HUES64 (cell line): ENCODE measurements at regions not wholly inside any gene's neighbourhood (a gene's known extent, or its start where the extent isn't known, plus 50 kb on each side); places are given as distances from the start of the nearest gene placed in this dataset.
"Not testable (repeated sequence)": the region's sequence is repeated elsewhere in the genome, so short reads cannot be mapped to it uniquely, and the experiment has no call there.

Experiments used
- H3K27ac ChIP-seq: 2 replicates; pipeline ENCODE4 v1.7.0; 2013; ENCODE audit warnings: low read depth, low read length, inconsistent platforms
- H3K27me3 ChIP-seq: 2 replicates; pipeline ENCODE4 v1.6.1; 2013; ENCODE audit warnings: mild to moderate bottlenecking, low read length; ENCODE audit not compliant: insufficient read depth
- H3K36me3 ChIP-seq: 2 replicates; pipeline ENCODE4 v1.6.1; 2013; ENCODE audit warnings: mild to moderate bottlenecking, low read length; ENCODE audit not compliant: insufficient read depth
- H3K4me1 ChIP-seq: 2 replicates; pipeline ENCODE4 v1.6.1; 2013; ENCODE audit warnings: mild to moderate bottlenecking, low read length, moderate library complexity; ENCODE audit not compliant: insufficient read depth
- H3K4me3 ChIP-seq: 2 replicates; pipeline ENCODE4 v1.5.1; 2013; ENCODE audit warnings: mild to moderate bottlenecking, low read length, moderate library complexity
- H3K9ac ChIP-seq: 2 replicates; pipeline ENCODE4 v1.6.1; 2013; ENCODE audit warnings: mild to moderate bottlenecking, low read depth, low read length
- H3K9me3 ChIP-seq: 2 replicates; pipeline ENCODE4 v1.6.1; 2013; ENCODE audit warnings: low read depth, low read length; ENCODE audit not compliant: insufficient read depth
- WGBS: fragments of 150-250, 120-280 bp; methylation state at CpG from one replicate; pipeline ENCODE4 v1.1.7; 2013; ENCODE audit warnings: missing lambda C conversion rate; 5-methylcytosine and 5-hydroxymethylcytosine counted together

- Histone ChIP-seq H3K4me3 (no peak overlapping the region), H3K36me3 (no peaks in the 10 kb centered on the region), H3K9ac (no peak overlapping the region), H3K27me3 (no peaks in the 10 kb centered on the region), H3K9me3 (no peaks in the 10 kb centered on the region), H3K27ac (no peak overlapping the region), H3K4me1 (no peaks in the 10 kb centered on the region)
- 92% methylated on average over 1 of the region's 1 CpG for WGBS
These were observed 765.6 kb downstream of the CDH11 start for GRCh38 chr16:64356267-64356666.

- Histone ChIP-seq H3K4me1 (no peaks in the 10 kb centered on the region), H3K27me3 (no peaks in the 10 kb centered on the region), H3K4me3 (no peak overlapping the region), H3K27ac (no peak overlapping the region), H3K9ac (no peak overlapping the region), H3K9me3 (no peaks in the 10 kb centered on the region), H3K36me3 (no peaks in the 10 kb centered on the region)
- WGBS, result 100% methylated on average over 1 of the region's 1 CpG
These were observed 769.6 kb downstream of the CDH11 start for GRCh38 chr16:64352246-64352645.

GRCh38 chr16:64351121-64351520 lies 770.7 kb downstream of the CDH11 start:
- H3K4me1 ChIP-seq, result no peaks in the 10 kb centered on the region
- no peak overlapping the region for H3K4me3 ChIP-seq
- WGBS, result 100% methylated on average over 1 of the region's 1 CpG

GRCh38 chr16:64346080-64346479 lies 775.8 kb downstream of the CDH11 start:
- no peak overlapping the region for H3K4me3 ChIP-seq
- no peaks in the 10 kb centered on the region for H3K9me3 ChIP-seq
- WGBS, result 89% methylated on average over 4 of the region's 4 CpGs
- H3K27me3 ChIP-seq, result no peaks in the 10 kb centered on the region
- no peaks in the 10 kb centered on the region for H3K36me3 ChIP-seq
- H3K9ac ChIP-seq, result no peak overlapping the region
- no peaks in the 10 kb centered on the region for H3K4me1 ChIP-seq
- no peak overlapping the region for H3K27ac ChIP-seq

More at GRCh38 chr16:64351121-64351520, 770.7 kb downstream of the CDH11 start:
- Histone ChIP-seq H3K36me3 (no peaks in the 10 kb centered on the region), H3K27me3 (no peaks in the 10 kb centered on the region), H3K9me3 (no peaks in the 10 kb centered on the region), H3K27ac (no peak overlapping the region), H3K9ac (no peak overlapping the region)

GRCh38 chr16:64345142-64345541 lies 776.7 kb downstream of the CDH11 start:
- Histone ChIP-seq H3K27ac (no peak overlapping the region), H3K27me3 (no peaks in the 10 kb centered on the region), H3K4me3 (no peak overlapping the region), H3K9ac (no peak overlapping the region), H3K9me3 (no peaks in the 10 kb centered on the region), H3K4me1 (no peaks in the 10 kb centered on the region), H3K36me3 (no peaks in the 10 kb centered on the region)
- 93% methylated on average over 6 of the region's 6 CpGs for WGBS

- not testable (repeated sequence) for H3K4me3 ChIP-seq, H3K36me3 ChIP-seq, H3K9ac ChIP-seq, H3K27me3 ChIP-seq, H3K4me1 ChIP-seq, H3K9me3 ChIP-seq, H3K27ac ChIP-seq
- WGBS, result 96% methylated on average over 47 of the region's 47 CpGs
These were observed 777.9 kb downstream of the CDH11 start for GRCh38 chr16:64343820-64344443.

GRCh38 chr16:64343061-64343819 lies 778.6 kb downstream of the CDH11 start:
- H3K4me1 ChIP-seq, result no peaks in the 10 kb centered on the region
- no peak overlapping the region for H3K4me3 ChIP-seq
- no peak overlapping the region for H3K27ac ChIP-seq
- no peaks in the 10 kb centered on the region for H3K36me3 ChIP-seq
- no peaks in the 10 kb centered on the region for H3K9me3 ChIP-seq
- WGBS, result 96% methylated on average over 8 of the region's 8 CpGs
- no peaks in the 10 kb centered on the region for H3K27me3 ChIP-seq
- no peak overlapping the region for H3K9ac ChIP-seq

- H3K4me3 ChIP-seq, H3K9ac ChIP-seq, H3K9me3 ChIP-seq, H3K27ac ChIP-seq, H3K36me3 ChIP-seq, H3K27me3 ChIP-seq, H3K4me1 ChIP-seq: not testable (repeated sequence)
- 89% methylated on average over 1 of the region's 1 CpG for WGBS
These were observed 780.5 kb downstream of the CDH11 start for GRCh38 chr16:64341336-64341735.

- no peak overlapping the region for H3K27ac ChIP-seq
- no peaks in the 10 kb centered on the region for H3K36me3 ChIP-seq
- H3K9ac ChIP-seq, result no peak overlapping the region
- peaks cover 13% of the 10 kb centered on the region for H3K4me1 ChIP-seq
- H3K9me3 ChIP-seq, result no peaks in the 10 kb centered on the region
- 88% methylated on average over 4 of the region's 4 CpGs for WGBS
- no peak overlapping the region for H3K4me3 ChIP-seq
- H3K27me3 ChIP-seq, result no peaks in the 10 kb centered on the region
These were observed 782.7 kb downstream of the CDH11 start for GRCh38 chr16:64339052-64339770.

- H3K4me3 ChIP-seq, result no peak overlapping the region
- no peaks in the 10 kb centered on the region for H3K4me1 ChIP-seq
These were observed 800.0 kb downstream of the CDH11 start for GRCh38 chr16:64321881-64322280.

GRCh38 chr16:64321066-64321465 lies 800.8 kb downstream of the CDH11 start:
- WGBS, result 100% methylated on average over 1 of the region's 1 CpG
- no peaks in the 10 kb centered on the region for H3K9me3 ChIP-seq
- no peaks in the 10 kb centered on the region for H3K27me3 ChIP-seq
- no peak overlapping the region for H3K9ac ChIP-seq
- no peaks in the 10 kb centered on the region for H3K36me3 ChIP-seq
- no peaks in the 10 kb centered on the region for H3K4me1 ChIP-seq
- no peak overlapping the region for H3K27ac ChIP-seq
- no peak overlapping the region for H3K4me3 ChIP-seq

More at GRCh38 chr16:64321881-64322280, 800.0 kb downstream of the CDH11 start:
- no peaks in the 10 kb centered on the region for H3K27me3 ChIP-seq
- no peak overlapping the region for H3K9ac ChIP-seq
- 100% methylated on average over 2 of the region's 2 CpGs for WGBS
- H3K36me3 ChIP-seq, result no peaks in the 10 kb centered on the region
- no peak overlapping the region for H3K27ac ChIP-seq
- H3K9me3 ChIP-seq, result no peaks in the 10 kb centered on the region
